ENCODE measurements at regions not wholly inside any gene's neighbourhood (a gene's known extent, or its start where the extent isn't known, plus 50 kb on each side); places are given as distances from the start of the nearest gene placed in this dataset.

DNA sequence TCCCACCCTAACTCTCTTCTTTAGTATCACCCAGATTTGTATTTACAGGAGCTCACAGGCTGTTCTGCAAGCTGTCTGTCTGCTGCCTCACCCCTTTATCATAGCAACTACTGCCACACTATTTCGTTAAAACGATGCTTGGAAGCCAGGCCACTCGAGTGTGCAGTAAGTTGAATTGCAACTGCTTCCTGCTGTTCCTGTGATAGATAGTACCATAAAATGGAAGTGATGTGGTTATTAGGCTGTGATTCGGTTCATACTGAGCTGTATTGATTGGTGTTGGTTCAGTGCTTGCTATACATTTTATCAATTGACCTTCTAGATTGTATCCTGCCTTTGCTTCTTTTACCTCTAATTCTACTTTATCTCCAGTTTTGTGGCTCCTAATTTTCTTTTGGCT lies 325.4 kb downstream of the RNF144B start:
- Histone ChIP-seq H2AK9ac (replicated peaks; ENCODE audit: low read depth, low read length, poor library complexity) (no peak overlapping the region), H3K36me3 (ENCODE audit: control insufficient read depth, insufficient read depth, low read length) (no peaks in the 10 kb centered on the region), H2AK5ac (ENCODE audit: low read depth, low read length) (no peak overlapping the region), H4K20me1 (ENCODE audit: insufficient read depth, low read length) (no peaks in the 10 kb centered on the region), H4K8ac (ENCODE audit: low read depth in 2 of 2, low read length in 2 of 2) (no peak overlapping the region), H2BK15ac (ENCODE audit: low read depth, low read length) (no peak overlapping the region), H3K4ac (ENCODE audit: low read depth, low read length) (no peak overlapping the region), H3K56ac (ENCODE audit: extremely low read depth, insufficient read depth, low read length) (no peak overlapping the region), H3K79me1 (ENCODE audit: low read depth in 1 of 2, low read length in 2 of 2) (no peaks in the 10 kb centered on the region), H4K5ac (ENCODE audit: low read depth, low read length) (no peak overlapping the region), H3K4me1 (ENCODE audit: control insufficient read depth, insufficient read depth, low read length) (no peaks in the 10 kb centered on the region), H3K27me3 (ENCODE audit: control insufficient read depth, insufficient read depth, low read length) (no peaks in the 10 kb centered on the region), H3K23ac (ENCODE audit: low read depth, low read length) (no peak overlapping the region), H3K27ac (ENCODE audit: insufficient read depth, low read length) (no peak overlapping the region), H3K14ac (replicated peaks; ENCODE audit: low read depth, low read length) (no peak overlapping the region), H3K9me1 (ENCODE audit: insufficient read depth, low read length) (no peaks in the 10 kb centered on the region), H3K9ac (ENCODE audit: low read depth, low read length) (no peak overlapping the region), H3K4me2 (ENCODE audit: low read depth, low read length) (no peak overlapping the region), H2BK5ac (ENCODE audit: low read depth, low read length, poor library complexity, severe bottlenecking) (no peak overlapping the region), H3K18ac (ENCODE audit: low read depth, low read length) (no peak overlapping the region), H2BK20ac (ENCODE audit: low read depth, low read length) (no peak overlapping the region), H3K9me3 (ENCODE audit: control insufficient read depth, insufficient read depth, low read length) (peaks cover 3% of the 10 kb centered on the region; the same call in 1 of the 2 replicates), H4K91ac (ENCODE audit: insufficient read depth, low read depth, low read length) (no peak overlapping the region), H2BK120ac (ENCODE audit: low read depth, low read length) (no peak overlapping the region), H2AFZ (replicated peaks; ENCODE audit: low read length, poor library complexity) (no peak overlapping the region), H3K4me3 (ENCODE audit: insufficient read depth, low read depth, low read length) (no peak overlapping the region)
- in situ Hi-C loops (cut with MboI; ENCODE audit: low sequenced_read_pairs): no loop called here
- POLR2A ChIA-PET (ENCODE audit: unreplicated experiment): no interaction called here
- dilution Hi-C loops (cut with HindIII; ENCODE audit: low sequenced_read_pairs, unreplicated experiment): no loop called here
- TF ChIP-seq CEBPB (IDR thresholded peaks at IDR 0.05; ENCODE audit: low read depth, low read length) (no peak), FOS (IDR thresholded peaks at IDR 0.05; ENCODE audit: low read depth, low read length) (no peak), BHLHE40 (IDR thresholded peaks at IDR 0.05; ENCODE audit: low read depth, low read length) (no peak), MAFK (IDR thresholded peaks at IDR 0.05; ENCODE audit: low read depth, low read length) (no peak), POLR2A (IDR thresholded peaks at IDR 0.05; ENCODE audit: low read depth, low read length) (no peak), SMC3 (IDR thresholded peaks at IDR 0.05; ENCODE audit: low read depth, low read length) (no peak), MXI1 (IDR thresholded peaks at IDR 0.05; ENCODE audit: borderline replicate concordance, low read depth, low read length) (no peak), CHD1 (IDR thresholded peaks at IDR 0.05; ENCODE audit: low read depth, low read length) (no peak), MAZ (IDR thresholded peaks at IDR 0.05; ENCODE audit: borderline replicate concordance, low read depth, low read length) (no peak), NFE2L2 (IDR thresholded peaks at IDR 0.05; ENCODE audit: low read depth, low read length) (no peak)
- TF ChIP-seq, protein P1, sequence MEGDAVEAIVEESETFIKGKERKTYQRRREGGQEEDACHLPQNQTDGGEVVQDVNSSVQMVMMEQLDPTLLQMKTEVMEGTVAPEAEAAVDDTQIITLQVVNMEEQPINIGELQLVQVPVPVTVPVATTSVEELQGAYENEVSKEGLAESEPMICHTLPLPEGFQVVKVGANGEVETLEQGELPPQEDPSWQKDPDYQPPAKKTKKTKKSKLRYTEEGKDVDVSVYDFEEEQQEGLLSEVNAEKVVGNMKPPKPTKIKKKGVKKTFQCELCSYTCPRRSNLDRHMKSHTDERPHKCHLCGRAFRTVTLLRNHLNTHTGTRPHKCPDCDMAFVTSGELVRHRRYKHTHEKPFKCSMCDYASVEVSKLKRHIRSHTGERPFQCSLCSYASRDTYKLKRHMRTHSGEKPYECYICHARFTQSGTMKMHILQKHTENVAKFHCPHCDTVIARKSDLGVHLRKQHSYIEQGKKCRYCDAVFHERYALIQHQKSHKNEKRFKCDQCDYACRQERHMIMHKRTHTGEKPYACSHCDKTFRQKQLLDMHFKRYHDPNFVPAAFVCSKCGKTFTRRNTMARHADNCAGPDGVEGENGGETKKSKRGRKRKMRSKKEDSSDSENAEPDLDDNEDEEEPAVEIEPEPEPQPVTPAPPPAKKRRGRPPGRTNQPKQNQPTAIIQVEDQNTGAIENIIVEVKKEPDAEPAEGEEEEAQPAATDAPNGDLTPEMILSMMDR (conservative IDR thresholded peaks at IDR 0.05; ENCODE audit: low read depth, low read length): no peak
- TF ChIP-seq, protein P2, sequence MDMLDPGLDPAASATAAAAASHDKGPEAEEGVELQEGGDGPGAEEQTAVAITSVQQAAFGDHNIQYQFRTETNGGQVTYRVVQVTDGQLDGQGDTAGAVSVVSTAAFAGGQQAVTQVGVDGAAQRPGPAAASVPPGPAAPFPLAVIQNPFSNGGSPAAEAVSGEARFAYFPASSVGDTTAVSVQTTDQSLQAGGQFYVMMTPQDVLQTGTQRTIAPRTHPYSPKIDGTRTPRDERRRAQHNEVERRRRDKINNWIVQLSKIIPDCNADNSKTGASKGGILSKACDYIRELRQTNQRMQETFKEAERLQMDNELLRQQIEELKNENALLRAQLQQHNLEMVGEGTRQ (IDR thresholded peaks at IDR 0.05; ENCODE audit: low read depth, low read length): no peak
- TF ChIP-seq, protein P3, sequence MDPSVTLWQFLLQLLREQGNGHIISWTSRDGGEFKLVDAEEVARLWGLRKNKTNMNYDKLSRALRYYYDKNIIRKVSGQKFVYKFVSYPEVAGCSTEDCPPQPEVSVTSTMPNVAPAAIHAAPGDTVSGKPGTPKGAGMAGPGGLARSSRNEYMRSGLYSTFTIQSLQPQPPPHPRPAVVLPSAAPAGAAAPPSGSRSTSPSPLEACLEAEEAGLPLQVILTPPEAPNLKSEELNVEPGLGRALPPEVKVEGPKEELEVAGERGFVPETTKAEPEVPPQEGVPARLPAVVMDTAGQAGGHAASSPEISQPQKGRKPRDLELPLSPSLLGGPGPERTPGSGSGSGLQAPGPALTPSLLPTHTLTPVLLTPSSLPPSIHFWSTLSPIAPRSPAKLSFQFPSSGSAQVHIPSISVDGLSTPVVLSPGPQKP (IDR thresholded peaks at IDR 0.05; ENCODE audit: borderline replicate concordance, low read depth, low read length): no peak
- no peak for ATAC-seq (ENCODE audit: low read depth)
- no peak for DNase-seq
- CTCF ChIA-PET: no interaction called here
- BruUV-seq (replicated peaks): no TSS peak
- intact Hi-C loops (cut with micrococcal nuclease): no loop called here
- WGBS, 2 experiments (ENCODE audit: extremely low coverage in 2 of 2, insufficient read length in 1 of 2): no CpG with 5 or more reads among the region's 4 CpGs

All from IMR-90 (cell line).